ENCODE measurements at regions not wholly inside any gene's neighbourhood (a gene's known extent, or its start where the extent isn't known, plus 50 kb on each side); places are given as distances from the start of the nearest gene placed in this dataset.

DNA sequence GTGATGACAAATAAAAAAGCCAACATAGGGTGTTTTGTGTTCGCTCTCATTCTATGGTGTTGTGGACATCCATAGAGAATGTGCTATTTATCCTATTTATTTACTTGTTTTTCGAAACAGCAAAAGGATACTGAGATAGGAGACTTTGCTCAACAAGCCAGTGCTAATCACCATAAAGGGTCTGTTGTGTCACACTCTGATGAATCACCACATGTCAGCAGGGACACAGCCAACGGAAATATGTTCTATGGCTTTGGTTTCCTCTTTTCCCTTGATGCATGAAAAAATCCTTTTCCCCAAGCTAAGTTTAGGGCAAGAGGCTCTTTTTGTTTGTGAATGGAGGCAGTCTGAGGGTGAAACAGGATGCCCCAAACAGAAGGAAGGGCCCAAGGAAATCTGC lies 154.3 kb downstream of the RNF152 start:
- TF ChIP-seq POLR2AphosphoS5 (IDR thresholded peaks at IDR 0.05) (no peak), EP300 (IDR thresholded peaks at IDR 0.05; ENCODE audit: low read depth) (no peak), POLR2A (IDR thresholded peaks at IDR 0.05) (no peak)
